ENCODE measurements at regions not wholly inside any gene's neighbourhood (a gene's known extent, or its start where the extent isn't known, plus 50 kb on each side); places are given as distances from the start of the nearest gene placed in this dataset.

DNA sequence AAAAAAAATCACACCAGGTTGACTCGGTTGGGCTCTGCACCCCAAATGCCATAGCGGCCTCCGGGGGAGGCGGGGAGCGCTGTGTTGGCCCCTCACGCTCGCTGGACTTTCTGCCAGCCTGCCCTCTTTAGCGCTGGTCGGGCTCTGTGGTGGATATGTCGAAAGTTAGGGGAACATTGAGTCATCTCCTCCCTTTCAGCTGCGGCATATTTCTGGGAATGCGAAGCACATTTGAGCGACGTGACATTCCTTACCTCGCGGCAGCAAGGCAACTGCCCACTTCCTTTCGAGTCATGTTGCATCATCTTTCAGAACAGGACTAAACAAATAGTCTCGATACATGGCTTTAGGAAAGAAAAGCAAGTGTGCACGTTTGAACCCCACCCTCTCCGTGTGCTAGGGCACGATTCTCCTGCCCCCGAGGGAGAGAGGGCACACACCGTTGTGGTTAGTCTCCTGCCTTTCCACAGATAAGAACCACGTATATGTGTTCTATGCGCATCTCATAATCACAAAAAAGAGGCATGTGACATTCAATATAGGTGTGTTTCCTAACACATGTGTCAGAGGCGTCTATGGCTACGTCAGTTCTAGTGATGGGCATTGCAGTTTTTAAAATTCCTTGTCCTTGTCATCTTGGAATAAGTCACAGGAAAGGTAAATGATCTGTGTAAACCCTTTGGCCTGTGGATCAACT lies 105.9 kb upstream of the SLC45A1 start:
- Histone ChIP-seq H2AFZ (ENCODE audit: low read length) (no peak overlapping the region), H3K4me1 (ENCODE audit: insufficient read depth, low read length) (peaks cover 21% of the 10 kb centered on the region), H3K27ac (ENCODE audit: low read depth, low read length) (peak overlapping the region; percentile 64), H3K4me3 (ENCODE audit: insufficient read depth, low read length) (peak overlapping the region; percentile 15), H3K9me3 (ENCODE audit: low read depth, low read length) (no peaks in the 10 kb centered on the region), H3K27me3 (ENCODE audit: insufficient read depth, low read length) (no peaks in the 10 kb centered on the region), H3K36me3 (ENCODE audit: insufficient read depth, low read length) (no peaks in the 10 kb centered on the region), H4K20me1 (ENCODE audit: insufficient read depth, low read length) (no peaks in the 10 kb centered on the region), H3K4me2 (ENCODE audit: insufficient read depth, low read length) (peak overlapping the region; percentile 68), H3K79me2 (ENCODE audit: insufficient read depth, low read length) (no peaks in the 10 kb centered on the region)
- DNase-seq (ENCODE audit: insufficient read length, low spot score, missing footprints), result peak; percentile 90
- TF ChIP-seq, protein P1, sequence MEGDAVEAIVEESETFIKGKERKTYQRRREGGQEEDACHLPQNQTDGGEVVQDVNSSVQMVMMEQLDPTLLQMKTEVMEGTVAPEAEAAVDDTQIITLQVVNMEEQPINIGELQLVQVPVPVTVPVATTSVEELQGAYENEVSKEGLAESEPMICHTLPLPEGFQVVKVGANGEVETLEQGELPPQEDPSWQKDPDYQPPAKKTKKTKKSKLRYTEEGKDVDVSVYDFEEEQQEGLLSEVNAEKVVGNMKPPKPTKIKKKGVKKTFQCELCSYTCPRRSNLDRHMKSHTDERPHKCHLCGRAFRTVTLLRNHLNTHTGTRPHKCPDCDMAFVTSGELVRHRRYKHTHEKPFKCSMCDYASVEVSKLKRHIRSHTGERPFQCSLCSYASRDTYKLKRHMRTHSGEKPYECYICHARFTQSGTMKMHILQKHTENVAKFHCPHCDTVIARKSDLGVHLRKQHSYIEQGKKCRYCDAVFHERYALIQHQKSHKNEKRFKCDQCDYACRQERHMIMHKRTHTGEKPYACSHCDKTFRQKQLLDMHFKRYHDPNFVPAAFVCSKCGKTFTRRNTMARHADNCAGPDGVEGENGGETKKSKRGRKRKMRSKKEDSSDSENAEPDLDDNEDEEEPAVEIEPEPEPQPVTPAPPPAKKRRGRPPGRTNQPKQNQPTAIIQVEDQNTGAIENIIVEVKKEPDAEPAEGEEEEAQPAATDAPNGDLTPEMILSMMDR (IDR thresholded peaks at IDR 0.05; ENCODE audit: extremely low read depth, low read depth, low read length), result no peak

DNA sequence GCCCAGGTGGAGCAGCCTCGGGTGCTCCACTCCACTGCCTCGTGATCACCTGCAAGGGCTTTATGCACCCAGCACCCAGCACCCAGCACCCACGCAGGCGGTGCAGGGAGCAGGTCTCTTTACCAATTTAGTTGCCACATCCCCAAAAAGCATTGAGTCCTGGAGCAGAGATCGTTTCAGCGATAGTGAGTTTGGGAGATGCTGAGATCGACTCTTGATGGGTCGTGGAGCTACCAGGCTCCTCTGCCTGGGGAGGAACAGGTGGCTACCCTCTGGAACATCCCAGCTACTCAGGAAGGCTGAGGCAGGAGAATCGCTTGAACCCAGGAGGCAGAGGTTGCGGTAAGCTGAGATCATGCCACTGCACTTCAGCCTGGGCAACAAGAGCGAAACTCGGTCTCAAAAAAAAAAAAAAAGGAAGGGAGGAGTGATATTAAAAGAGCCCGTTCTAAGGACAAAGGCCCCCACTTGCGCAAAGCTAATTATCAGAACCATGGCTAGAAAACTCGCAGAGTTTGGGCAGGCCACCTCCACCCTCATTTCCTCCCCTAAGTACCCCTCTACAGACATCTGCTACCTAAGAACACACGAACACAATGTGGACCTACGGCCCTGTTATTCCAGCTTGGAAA lies 106.5 kb upstream of the SLC45A1 start:
- Histone ChIP-seq H3K4me2 (ENCODE audit: insufficient read depth, low read length) (peak overlapping the region; percentile 68), H3K36me3 (ENCODE audit: insufficient read depth, low read length) (no peaks in the 10 kb centered on the region), H2AFZ (ENCODE audit: low read length) (no peak overlapping the region), H3K4me3 (ENCODE audit: insufficient read depth, low read length) (peak overlapping the region; percentile 15), H3K9me3 (ENCODE audit: low read depth, low read length) (no peaks in the 10 kb centered on the region), H3K79me2 (ENCODE audit: insufficient read depth, low read length) (no peaks in the 10 kb centered on the region), H4K20me1 (ENCODE audit: insufficient read depth, low read length) (no peaks in the 10 kb centered on the region), H3K27ac (ENCODE audit: low read depth, low read length) (peak overlapping the region; percentile 64), H3K27me3 (ENCODE audit: insufficient read depth, low read length) (no peaks in the 10 kb centered on the region), H3K4me1 (ENCODE audit: insufficient read depth, low read length) (peaks cover 18% of the 10 kb centered on the region)
- DNase-seq (ENCODE audit: insufficient read length, low spot score, missing footprints), result no peak
- TF ChIP-seq, protein P1 (IDR thresholded peaks at IDR 0.05; ENCODE audit: extremely low read depth, low read depth, low read length), result no peak

DNA sequence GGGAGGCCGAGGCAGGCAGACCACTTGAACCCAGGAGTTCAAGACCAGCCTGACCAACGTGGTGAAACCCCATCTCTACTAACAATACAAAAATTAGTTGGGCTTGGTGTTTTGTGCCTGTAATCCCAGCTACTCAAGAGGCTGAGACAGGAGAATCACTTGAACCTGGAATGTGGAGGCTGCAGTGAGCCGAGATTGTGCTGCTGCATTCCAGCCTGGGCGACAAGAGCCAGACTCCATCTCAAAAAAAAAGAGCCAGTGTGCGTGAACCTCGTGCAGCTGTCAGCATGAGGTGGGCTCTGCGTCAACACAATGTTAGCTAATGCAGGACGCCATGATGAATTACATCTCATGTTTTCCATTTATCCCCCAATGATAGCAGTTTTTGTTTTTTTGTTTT lies 110.7 kb upstream of the SLC45A1 start:
- Histone ChIP-seq H3K27ac (ENCODE audit: low read depth, low read length) (no peak overlapping the region), H3K9me3 (ENCODE audit: low read depth, low read length) (no peaks in the 10 kb centered on the region), H3K4me1 (ENCODE audit: insufficient read depth, low read length) (peaks cover 37% of the 10 kb centered on the region), H4K20me1 (ENCODE audit: insufficient read depth, low read length) (no peaks in the 10 kb centered on the region), H3K4me3 (ENCODE audit: insufficient read depth, low read length) (no peak overlapping the region), H3K4me2 (ENCODE audit: insufficient read depth, low read length) (no peak overlapping the region), H2AFZ (ENCODE audit: low read length) (no peak overlapping the region), H3K27me3 (ENCODE audit: insufficient read depth, low read length) (no peaks in the 10 kb centered on the region), H3K79me2 (ENCODE audit: insufficient read depth, low read length) (no peaks in the 10 kb centered on the region), H3K36me3 (ENCODE audit: insufficient read depth, low read length) (no peaks in the 10 kb centered on the region)
- TF ChIP-seq, protein P1 (IDR thresholded peaks at IDR 0.05; ENCODE audit: extremely low read depth, low read depth, low read length), result no peak
- DNase-seq (ENCODE audit: insufficient read length, low spot score, missing footprints), result no peak

DNA sequence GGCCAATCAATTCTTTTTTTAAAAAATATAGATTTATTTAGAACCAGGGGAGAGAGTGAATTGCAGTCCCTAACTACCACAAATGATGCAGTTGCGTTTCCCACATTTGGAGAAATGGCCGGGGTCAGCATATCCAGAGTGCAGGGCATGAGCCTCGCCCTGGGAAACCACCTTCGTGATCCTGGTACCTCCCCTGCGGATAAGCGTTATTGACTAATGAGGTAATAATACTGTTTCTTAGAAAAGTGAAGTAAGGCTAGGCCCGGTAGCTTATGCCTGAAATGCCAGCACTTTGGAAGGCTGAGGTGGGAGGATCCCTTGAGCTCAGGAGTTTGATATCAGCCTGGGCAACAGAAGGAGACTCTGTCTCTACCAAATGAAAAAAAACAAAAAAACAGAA lies 111.5 kb upstream of the SLC45A1 start:
- H3K4me3 ChIP-seq (ENCODE audit: insufficient read depth, low read length), result no peak overlapping the region
- DNase-seq (ENCODE audit: insufficient read length, low spot score, missing footprints), result no peak
- no peak overlapping the region for H2AFZ ChIP-seq (ENCODE audit: low read length)
- H3K4me1 ChIP-seq (ENCODE audit: insufficient read depth, low read length), result peaks cover 37% of the 10 kb centered on the region
- no peak overlapping the region for H3K27ac ChIP-seq (ENCODE audit: low read depth, low read length)
- no peaks in the 10 kb centered on the region for H3K9me3 ChIP-seq (ENCODE audit: low read depth, low read length)
- no peaks in the 10 kb centered on the region for H3K27me3 ChIP-seq (ENCODE audit: insufficient read depth, low read length)
- no peaks in the 10 kb centered on the region for H3K79me2 ChIP-seq (ENCODE audit: insufficient read depth, low read length)
- no peak overlapping the region for H3K4me2 ChIP-seq (ENCODE audit: insufficient read depth, low read length)
- no peaks in the 10 kb centered on the region for H4K20me1 ChIP-seq (ENCODE audit: insufficient read depth, low read length)
- no peaks in the 10 kb centered on the region for H3K36me3 ChIP-seq (ENCODE audit: insufficient read depth, low read length)
- TF ChIP-seq, protein P1 (IDR thresholded peaks at IDR 0.05; ENCODE audit: extremely low read depth, low read depth, low read length), result no peak
